HCEC 1CT (cell line): ENCODE measurements at regions not wholly inside any gene's neighbourhood (a gene's known extent, or its start where the extent isn't known, plus 50 kb on each side); places are given as distances from the start of the nearest gene placed in this dataset.

ENCODE experiments used
- DNase-seq: peaks from one replicate; pipeline ENCODE4 v3.0.0-alpha.2; 2017

- DNase-seq: no peak
Measured at GRCh38 chr13:34257966-34258365, 440.0 kb downstream of the RFC3 start.

DNA sequence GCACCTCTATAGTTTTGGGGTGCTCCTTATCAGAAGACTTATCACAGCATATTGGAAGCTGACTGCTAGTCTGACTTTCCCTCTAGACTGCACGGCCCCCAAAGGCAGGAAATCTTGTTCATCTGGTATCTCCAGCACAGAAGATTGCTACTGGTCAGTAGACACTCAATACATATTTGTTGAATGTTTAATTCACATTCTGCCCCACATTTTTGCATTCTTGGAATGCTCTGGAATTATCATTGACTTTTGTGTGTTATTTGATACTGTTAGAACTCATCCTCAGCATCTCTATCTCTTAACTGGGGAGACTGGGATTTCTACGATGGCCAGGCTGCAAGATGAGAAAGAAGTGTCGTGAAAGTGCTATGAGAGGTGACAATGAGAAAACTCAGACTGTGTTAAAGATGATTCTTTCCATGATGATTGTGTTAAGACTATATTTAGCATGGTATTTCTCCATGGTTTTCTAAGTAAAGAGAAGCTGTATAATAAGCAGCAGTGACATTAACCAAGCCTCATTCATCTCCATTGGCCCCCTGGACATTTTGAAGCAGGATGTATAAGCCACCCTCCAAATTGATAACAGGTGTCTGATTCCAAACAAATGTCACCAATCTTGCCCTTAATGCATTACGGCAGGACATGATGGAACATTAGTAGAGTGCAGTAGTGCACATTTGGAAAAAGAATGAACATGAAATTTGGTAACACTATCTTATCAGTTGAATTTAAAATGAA is 440.9 kb downstream of the RFC3 start:
- no peak for DNase-seq

DNA sequence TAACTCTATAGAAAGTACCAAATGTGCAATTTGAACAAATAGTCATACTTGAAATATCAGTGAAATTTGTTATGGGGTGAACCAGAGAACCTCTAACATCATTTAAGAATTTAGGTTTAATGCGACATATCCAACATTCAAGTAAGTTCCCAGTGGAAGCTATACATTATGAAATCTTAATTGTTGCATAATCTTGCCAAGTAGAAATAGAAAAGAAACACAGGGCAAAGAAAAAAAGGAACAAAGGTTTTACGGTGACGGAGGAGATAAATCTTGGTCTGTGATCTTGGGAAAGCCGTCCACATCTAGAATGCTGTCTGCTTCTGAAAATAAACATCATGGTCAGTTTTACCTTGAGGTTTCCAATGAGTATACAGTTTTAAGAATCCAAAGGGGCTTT is 445.7 kb downstream of the RFC3 start:
- no peak for DNase-seq

DNA sequence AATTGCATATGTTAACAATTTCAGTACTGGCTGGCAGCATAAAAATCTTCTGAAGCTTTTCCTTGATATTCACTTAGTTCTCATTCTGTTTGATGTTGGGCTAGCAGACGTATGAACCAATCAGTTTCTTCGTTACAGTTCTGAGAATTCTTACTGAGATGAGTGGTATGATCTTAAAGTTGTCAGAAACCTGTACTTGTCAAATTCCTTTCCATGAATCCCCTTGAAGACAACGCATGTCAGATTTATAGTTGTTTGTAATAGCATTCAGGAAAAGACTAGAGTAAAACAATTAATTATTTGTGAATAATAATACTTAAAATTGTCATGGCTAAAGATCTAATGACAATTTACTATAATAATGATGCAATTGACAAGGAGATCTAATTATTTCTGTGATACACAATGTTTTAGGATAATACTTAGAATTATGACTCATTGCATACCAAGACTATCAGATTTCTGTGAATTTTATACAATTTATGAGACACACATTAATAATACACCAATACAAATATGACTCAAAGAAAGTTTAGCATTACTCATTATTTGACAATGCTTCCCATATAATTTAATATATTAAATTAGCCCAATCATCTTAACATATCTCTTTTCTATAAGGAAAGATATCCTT is 447.2 kb downstream of the RFC3 start:
- no peak for DNase-seq

GRCh38 chr13:34276764-34277163 is 458.8 kb downstream of the RFC3 start:
- no peak for DNase-seq

DNA sequence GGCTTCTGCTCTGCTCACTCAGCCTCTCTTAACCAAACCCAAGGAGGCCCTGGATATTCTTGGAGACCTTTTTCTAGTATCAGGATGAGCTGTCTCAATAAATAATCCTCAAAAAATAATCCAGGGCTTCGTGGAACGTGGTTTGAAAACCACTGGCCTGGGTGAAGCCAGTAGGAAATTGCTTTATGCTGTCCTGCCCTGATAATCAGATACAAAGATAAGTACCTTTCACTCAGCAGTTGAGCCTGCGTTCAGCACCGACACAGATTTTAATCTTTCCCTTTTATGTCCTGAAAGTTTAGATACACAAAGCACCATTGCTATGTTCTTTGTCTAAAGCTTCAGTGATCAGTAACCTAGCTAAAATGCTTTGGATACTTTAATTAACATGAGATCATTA is 460.0 kb downstream of the RFC3 start:
- no peak for DNase-seq

- no peak for DNase-seq
Measured at GRCh38 chr13:34278780-34279179, 460.8 kb downstream of the RFC3 start.

- DNase-seq: no peak
Measured at GRCh38 chr13:34290661-34291060, 472.7 kb downstream of the RFC3 start.

- no peak for DNase-seq
Measured at GRCh38 chr13:34294483-34295129, 476.7 kb downstream of the RFC3 start.

DNA sequence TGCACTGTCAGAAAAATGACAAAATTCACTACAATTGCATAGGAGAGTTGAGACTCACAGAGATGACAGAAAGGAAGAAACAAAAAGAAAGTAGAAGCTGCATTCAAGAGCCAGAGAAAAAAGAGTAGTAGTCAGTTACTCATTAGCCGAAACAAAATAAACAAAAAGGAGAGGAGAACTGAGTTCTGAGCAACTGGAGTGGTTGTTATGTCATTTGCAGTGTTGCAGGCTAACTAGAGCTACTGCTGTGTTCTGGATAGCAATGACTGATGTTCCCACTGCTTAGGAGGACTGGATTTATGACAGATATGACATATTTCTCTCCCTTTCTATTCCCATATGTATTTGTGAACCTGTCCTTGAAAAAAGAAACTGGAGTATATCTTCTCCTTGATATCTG is 482.6 kb downstream of the RFC3 start:
- DNase-seq: no peak

DNA sequence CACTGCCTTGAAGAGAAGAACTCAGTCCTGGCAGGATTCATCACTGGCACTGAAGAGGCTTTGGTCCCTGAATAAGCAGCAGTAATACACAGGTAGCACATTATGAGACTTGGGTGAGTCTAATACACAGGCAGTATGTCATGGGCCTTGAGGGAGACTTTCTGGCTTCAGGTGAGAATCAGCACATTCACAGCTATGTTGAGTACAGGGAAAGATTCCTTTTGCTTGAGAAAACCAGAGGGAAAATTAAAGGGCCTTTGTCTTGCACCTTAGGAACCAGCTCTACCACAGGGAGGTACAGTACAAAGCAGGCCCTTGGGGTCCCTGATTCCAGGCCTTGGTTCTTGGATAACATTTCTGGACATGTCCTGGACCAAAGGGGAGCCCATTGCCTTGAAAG is 484.6 kb downstream of the RFC3 start:
- DNase-seq: no peak

GRCh38 chr13:34303346-34303745 is 485.4 kb downstream of the RFC3 start:
- no peak for DNase-seq

DNA sequence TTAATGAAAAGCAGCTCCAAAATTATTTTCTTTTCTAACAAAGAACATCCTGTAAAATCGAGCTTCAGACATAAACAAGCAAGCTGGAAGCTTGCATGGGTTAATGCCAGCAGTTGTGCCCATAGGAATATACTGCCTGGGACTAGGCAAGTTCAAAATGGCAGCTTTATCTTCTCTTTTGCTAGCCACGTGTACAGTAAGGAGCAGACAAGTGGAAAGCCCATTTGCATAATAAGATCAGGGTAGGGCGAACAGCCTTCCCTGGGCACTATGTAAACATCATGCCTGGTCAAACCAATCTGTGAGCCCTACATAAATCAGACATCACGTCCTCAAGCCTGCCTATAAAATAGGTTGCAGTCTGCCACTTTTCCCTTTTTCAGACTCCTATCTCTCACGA is 489.7 kb downstream of the RFC3 start:
- no peak for DNase-seq

- no peak for DNase-seq
Measured at GRCh38 chr13:34308725-34309124, 490.8 kb downstream of the RFC3 start.

- no peak for DNase-seq
Measured at GRCh38 chr13:34310539-34310938, 492.6 kb downstream of the RFC3 start.

GRCh38 chr13:34311251-34311650 is 493.3 kb downstream of the RFC3 start:
- DNase-seq: no peak

DNA sequence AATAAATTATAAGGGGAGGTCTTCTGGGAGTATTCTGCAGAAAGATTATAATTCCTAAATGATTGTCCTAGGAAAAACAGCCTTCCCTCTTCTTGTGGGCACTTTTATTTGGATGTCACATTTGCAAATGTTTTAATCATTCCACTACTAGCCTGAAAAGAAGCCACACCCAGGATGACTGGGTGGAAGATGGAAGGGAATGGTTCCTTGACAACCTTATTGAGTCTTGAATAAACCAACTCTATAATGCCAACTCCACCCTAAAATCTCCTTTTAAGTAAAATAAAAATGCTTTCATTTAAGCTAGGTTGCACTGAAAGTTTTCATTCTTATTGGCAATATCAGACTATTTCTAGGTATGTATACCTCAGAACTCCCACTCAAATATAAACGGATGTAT is 494.6 kb downstream of the RFC3 start:
- no peak for DNase-seq

- DNase-seq: no peak
Measured at GRCh38 chr13:34320084-34320483, 502.1 kb downstream of the RFC3 start.

DNA sequence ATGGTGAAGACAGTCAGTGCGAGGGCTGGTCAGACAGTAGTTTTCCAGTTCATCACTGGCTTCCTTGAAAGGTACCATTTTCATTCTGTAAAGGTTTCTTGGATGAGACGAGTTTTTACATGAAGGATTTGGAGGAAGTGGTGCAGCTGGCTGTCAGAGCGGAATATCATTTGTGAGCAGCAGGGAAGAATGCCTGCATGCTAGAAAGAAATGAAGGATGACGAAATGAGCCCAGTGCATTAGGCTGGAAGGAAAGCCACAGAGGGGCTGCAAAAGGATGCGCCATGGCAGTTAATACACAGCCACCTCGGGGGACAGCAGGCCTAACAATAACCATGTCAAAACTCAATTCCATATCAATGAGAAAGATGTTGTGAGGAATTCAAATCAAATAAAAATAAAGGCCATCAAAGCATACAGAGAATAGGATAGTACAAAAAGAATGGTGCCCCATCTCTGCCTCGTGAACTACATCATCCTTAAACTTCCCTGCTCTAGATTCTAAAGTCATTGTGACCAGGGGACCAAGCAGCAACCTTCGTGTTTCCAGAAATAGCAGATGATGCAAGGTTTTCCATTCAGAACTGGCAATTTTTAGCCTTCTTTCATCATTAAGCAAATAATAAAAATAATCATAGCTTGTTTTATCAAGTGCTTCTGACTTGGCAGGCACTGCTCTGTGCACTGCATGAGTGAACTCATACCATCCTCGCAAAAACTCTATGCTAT is 504.2 kb downstream of the RFC3 start:
- DNase-seq: no peak

DNA sequence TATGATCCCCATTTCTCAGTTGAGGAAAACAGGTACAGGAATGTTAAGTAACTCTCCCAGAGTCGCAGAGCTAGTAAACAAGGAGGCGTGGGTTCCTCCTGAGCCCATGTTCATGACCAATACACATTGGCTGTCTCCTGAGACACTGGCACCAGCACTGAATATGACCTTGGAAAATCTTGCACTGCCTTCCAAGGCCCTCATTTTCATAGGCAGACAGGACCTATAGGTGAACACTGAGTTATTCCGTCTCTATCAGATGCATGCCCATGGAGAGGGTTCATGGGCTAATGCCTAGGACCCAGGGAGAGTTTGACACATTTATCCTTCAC is 504.8 kb downstream of the RFC3 start:
- DNase-seq: no peak

- no peak for DNase-seq
Measured at GRCh38 chr13:34335014-34336007, 517.4 kb downstream of the RFC3 start.

GRCh38 chr13:34338102-34338501 is 520.2 kb downstream of the RFC3 start:
- DNase-seq: no peak

DNA sequence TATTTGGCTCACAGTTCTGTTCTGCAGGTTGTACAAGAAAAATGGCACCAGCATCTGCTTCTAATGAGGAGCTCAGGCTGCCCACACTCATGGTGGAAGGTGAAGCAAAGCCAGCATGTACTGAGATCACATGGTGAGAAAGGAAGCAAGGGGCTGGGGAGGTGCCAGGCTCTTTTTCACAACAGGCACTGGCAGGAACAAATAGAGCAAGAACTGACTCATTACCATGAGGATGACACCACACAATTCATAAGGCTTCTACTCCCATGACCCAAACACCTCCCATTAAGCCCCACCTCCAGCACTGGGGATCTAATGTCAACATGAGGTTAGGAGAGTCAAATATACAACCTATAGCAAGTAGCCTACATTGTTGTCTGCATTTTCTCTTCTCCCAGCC is 522.6 kb downstream of the RFC3 start:
- no peak for DNase-seq
